ENCODE measurements at regions not wholly inside any gene's neighbourhood (a gene's known extent, or its start where the extent isn't known, plus 50 kb on each side); places are given as distances from the start of the nearest gene placed in this dataset.

GRCh38 chr11:112451250-112451649, 190.6 kb upstream of the PLET1 start:
- no peak for TF ChIP-seq POLR2A (IDR thresholded peaks at IDR 0.05; ENCODE audit: low read depth, low read length)
- no peak for TF ChIP-seq CTCF (conservative IDR thresholded peaks at IDR 0.05; ENCODE audit: low read depth, low read length)
- no peak for TF ChIP-seq NFE2L2 (IDR thresholded peaks at IDR 0.05; ENCODE audit: low read depth, low read length)
- TF ChIP-seq RAD21 (IDR thresholded peaks at IDR 0.05; ENCODE audit: low read length) = no peak
- no peak for TF ChIP-seq BHLHE40 (IDR thresholded peaks at IDR 0.05; ENCODE audit: low read depth, low read length)
- TF ChIP-seq MXI1 (IDR thresholded peaks at IDR 0.05; ENCODE audit: borderline replicate concordance, low read depth, low read length) = no peak
- TF ChIP-seq RFX5 (IDR thresholded peaks at IDR 0.05; ENCODE audit: low read depth, low read length) = no peak
- TF ChIP-seq ELK1 (IDR thresholded peaks at IDR 0.05; ENCODE audit: borderline replicate concordance, low read depth, low read length) = no peak
- no peak for TF ChIP-seq SMC3 (IDR thresholded peaks at IDR 0.05; ENCODE audit: low read depth, low read length)
- TF ChIP-seq RCOR1 (IDR thresholded peaks at IDR 0.05; ENCODE audit: insufficient replicate concordance, low read length) = no peak
- TF ChIP-seq MAFK (IDR thresholded peaks at IDR 0.05; ENCODE audit: low read depth, low read length) = no peak
- TF ChIP-seq CHD1 (IDR thresholded peaks at IDR 0.05; ENCODE audit: low read depth, low read length) = no peak
- TF ChIP-seq USF2 (IDR thresholded peaks at IDR 0.05; ENCODE audit: low read depth, low read length) = no peak
